Esophagus muscularis mucosa (tissue), 4 donors: ENCODE measurements at regions not wholly inside any gene's neighbourhood (a gene's known extent, or its start where the extent isn't known, plus 50 kb on each side); places are given as distances from the start of the nearest gene placed in this dataset.

Experiments used
- EP300 ChIP-seq: sonication (generic); formaldehyde crosslinking; IDR thresholded peaks from one replicate; pipeline ENCODE4 v1.6.1; 2017; ENCODE audit warnings: antibody characterized with exemption
- POLR2A ChIP-seq: fragments of 450-650 bp; IDR thresholded peaks from one replicate; pipeline ENCODE4 v1.6.1; 2017; ENCODE audit warnings: antibody characterized with exemption, moderate library complexity, mild to moderate bottlenecking, low read depth
- TF ChIP-seq, protein P1 (sequence below), 3 experiments: fragments of 200-600 bp in 2 of 3; fragments of 450-650 bp in 1 of 3; sonication (generic) in 2 of 3; IDR thresholded peaks; one replicate each; pipeline ENCODE4 v1.5.1; 2017 to 2019; ENCODE audit warnings: antibody characterized with exemption in 3 of 3, mild to moderate bottlenecking in 2 of 3, moderate library complexity in 1 of 3

DNA sequence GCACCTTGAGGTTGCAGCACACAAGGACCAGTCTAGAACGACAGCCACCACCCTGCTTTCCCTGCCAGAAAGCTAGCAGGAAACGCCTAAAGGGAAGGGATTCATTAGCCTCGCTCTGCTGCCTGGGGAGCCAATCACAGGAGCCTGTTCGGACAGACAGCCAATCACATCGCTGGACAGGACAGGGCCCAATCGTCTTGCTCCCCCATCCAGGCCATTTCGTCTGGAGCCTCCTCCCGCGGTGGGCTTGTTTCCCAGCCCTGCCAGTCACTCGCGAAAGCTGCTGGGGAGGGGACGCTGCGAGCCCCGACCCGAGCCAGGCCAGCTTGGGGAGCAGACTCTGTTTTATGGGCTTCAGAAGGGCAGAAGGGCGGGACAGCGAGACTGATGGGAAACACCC is 79.8 kb upstream of the NCAM1 start:
- no peak for TF ChIP-seq POLR2A
- TF ChIP-seq, protein P1, sequence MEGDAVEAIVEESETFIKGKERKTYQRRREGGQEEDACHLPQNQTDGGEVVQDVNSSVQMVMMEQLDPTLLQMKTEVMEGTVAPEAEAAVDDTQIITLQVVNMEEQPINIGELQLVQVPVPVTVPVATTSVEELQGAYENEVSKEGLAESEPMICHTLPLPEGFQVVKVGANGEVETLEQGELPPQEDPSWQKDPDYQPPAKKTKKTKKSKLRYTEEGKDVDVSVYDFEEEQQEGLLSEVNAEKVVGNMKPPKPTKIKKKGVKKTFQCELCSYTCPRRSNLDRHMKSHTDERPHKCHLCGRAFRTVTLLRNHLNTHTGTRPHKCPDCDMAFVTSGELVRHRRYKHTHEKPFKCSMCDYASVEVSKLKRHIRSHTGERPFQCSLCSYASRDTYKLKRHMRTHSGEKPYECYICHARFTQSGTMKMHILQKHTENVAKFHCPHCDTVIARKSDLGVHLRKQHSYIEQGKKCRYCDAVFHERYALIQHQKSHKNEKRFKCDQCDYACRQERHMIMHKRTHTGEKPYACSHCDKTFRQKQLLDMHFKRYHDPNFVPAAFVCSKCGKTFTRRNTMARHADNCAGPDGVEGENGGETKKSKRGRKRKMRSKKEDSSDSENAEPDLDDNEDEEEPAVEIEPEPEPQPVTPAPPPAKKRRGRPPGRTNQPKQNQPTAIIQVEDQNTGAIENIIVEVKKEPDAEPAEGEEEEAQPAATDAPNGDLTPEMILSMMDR (IDR thresholded peaks at IDR 0.05): no peak
- TF ChIP-seq EP300: no peak
